WERI-Rb-1 (cell line): ENCODE measurements at regions not wholly inside any gene's neighbourhood (a gene's known extent, or its start where the extent isn't known, plus 50 kb on each side); places are given as distances from the start of the nearest gene placed in this dataset.

ENCODE experiments used
- DNase-seq: peaks from one replicate; pipeline ENCODE4 v3.0.0-alpha.2; 2020
- H3K27ac ChIP-seq: fragments of 250-450 bp; sonication (Bioruptor Pico); 2 replicates; pipeline ENCODE4 v1.5.1; 2020; ENCODE audit warnings: mild to moderate bottlenecking, moderate library complexity
- H3K27me3 ChIP-seq: fragments of 250-450 bp; sonication (Bioruptor Pico); 2 replicates; pipeline ENCODE4 v1.5.1; 2021; ENCODE audit warnings: mild to moderate bottlenecking, low read depth, moderate library complexity; ENCODE audit not compliant: insufficient read depth, severe bottlenecking
- H3K36me3 ChIP-seq: fragments of 250-450 bp; sonication (Bioruptor Pico); 2 replicates; pipeline ENCODE4 v1.5.1; 2020; ENCODE audit warnings: mild to moderate bottlenecking, moderate library complexity
- H3K4me3 ChIP-seq: 2 replicates; pipeline ENCODE4 v1.5.1; 2011; ENCODE audit warnings: low read depth, mild to moderate bottlenecking, control low read depth, low read length
- H3K9me3 ChIP-seq: fragments of 250-450 bp; sonication (Bioruptor Pico); 2 replicates; pipeline ENCODE4 v1.5.1; 2021; ENCODE audit warnings: mild to moderate bottlenecking, moderate library complexity; ENCODE audit not compliant: severe bottlenecking
- TF ChIP-seq, protein P1 (sequence below): IDR thresholded peaks from 2 replicates; pipeline ENCODE4 v1.5.1; 2011; ENCODE audit warnings: low read depth, mild to moderate bottlenecking, control low read depth, inconsistent platforms, low read length

- H3K27me3 ChIP-seq: no peaks in the 10 kb centered on the region
- H3K36me3 ChIP-seq: no peaks in the 10 kb centered on the region
- H3K27ac ChIP-seq: no peak overlapping the region
- TF ChIP-seq, protein P1, sequence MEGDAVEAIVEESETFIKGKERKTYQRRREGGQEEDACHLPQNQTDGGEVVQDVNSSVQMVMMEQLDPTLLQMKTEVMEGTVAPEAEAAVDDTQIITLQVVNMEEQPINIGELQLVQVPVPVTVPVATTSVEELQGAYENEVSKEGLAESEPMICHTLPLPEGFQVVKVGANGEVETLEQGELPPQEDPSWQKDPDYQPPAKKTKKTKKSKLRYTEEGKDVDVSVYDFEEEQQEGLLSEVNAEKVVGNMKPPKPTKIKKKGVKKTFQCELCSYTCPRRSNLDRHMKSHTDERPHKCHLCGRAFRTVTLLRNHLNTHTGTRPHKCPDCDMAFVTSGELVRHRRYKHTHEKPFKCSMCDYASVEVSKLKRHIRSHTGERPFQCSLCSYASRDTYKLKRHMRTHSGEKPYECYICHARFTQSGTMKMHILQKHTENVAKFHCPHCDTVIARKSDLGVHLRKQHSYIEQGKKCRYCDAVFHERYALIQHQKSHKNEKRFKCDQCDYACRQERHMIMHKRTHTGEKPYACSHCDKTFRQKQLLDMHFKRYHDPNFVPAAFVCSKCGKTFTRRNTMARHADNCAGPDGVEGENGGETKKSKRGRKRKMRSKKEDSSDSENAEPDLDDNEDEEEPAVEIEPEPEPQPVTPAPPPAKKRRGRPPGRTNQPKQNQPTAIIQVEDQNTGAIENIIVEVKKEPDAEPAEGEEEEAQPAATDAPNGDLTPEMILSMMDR: no peak
- H3K9me3 ChIP-seq: no peaks in the 10 kb centered on the region
- DNase-seq: no peak
- H3K4me3 ChIP-seq: no peak overlapping the region
Observed at GRCh38 chr2:149724091-149724490, 136.5 kb upstream of the MMADHC start.

DNA sequence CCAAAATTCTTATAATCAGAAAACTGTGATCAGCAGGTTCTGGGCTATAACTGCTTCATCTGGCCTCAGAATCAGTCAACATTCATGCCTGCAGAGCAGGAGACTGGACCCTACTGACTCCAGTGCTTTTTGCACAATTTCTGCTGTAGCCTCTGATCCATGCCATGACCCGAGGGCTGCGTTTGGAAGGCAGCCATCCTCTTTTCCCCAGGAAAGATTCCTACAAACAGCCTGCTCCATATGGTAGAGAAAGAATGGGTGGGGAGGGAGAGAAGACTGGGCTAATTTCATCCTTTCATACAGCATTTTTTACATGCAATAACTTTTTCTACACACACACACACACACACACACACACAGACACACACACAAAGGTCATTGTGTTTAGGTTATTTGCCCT, 133.0 kb upstream of the MMADHC start:
- Histone ChIP-seq H3K27ac (no peak overlapping the region), H3K27me3 (no peaks in the 10 kb centered on the region), H3K36me3 (no peaks in the 10 kb centered on the region), H3K4me3 (no peak overlapping the region), H3K9me3 (no peaks in the 10 kb centered on the region)
- no peak for DNase-seq
- TF ChIP-seq, protein P1: no peak

DNA sequence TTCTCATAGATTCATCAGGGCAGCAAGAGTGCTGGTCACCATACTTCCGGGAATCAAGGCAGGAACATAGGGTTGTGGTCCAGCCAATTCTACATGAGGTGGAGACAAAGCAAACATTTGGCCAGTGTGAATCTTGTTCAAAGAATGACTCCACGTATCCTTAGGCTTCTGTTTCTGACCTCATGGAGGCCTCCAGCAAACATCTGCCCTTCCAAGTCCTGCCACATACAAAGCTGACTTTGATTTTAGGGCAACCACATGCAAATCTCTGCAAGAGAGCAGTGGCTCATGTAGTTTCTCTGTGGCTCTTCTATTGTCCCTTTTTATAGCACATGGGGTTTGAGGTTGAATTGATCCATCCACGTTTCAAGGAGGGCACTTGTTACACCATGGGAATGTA, 132.1 kb upstream of the MMADHC start:
- TF ChIP-seq, protein P1: no peak
- Histone ChIP-seq H3K9me3 (no peaks in the 10 kb centered on the region), H3K27me3 (no peaks in the 10 kb centered on the region), H3K27ac (no peak overlapping the region), H3K4me3 (no peak overlapping the region), H3K36me3 (no peaks in the 10 kb centered on the region)
- no peak for DNase-seq

- H3K36me3 ChIP-seq: no peaks in the 10 kb centered on the region
- no peak for DNase-seq
- TF ChIP-seq, protein P1: no peak
- H3K27me3 ChIP-seq: no peaks in the 10 kb centered on the region
- no peak overlapping the region for H3K4me3 ChIP-seq
- H3K9me3 ChIP-seq: no peaks in the 10 kb centered on the region
- H3K27ac ChIP-seq: no peak overlapping the region
Observed at GRCh38 chr2:149716687-149717086, 129.1 kb upstream of the MMADHC start.

GRCh38 chr2:149715894-149716293, 128.3 kb upstream of the MMADHC start:
- H3K4me3 ChIP-seq: no peak overlapping the region
- no peaks in the 10 kb centered on the region for H3K36me3 ChIP-seq
- TF ChIP-seq, protein P1: no peak
- DNase-seq: no peak
- H3K27me3 ChIP-seq: no peaks in the 10 kb centered on the region
- no peak overlapping the region for H3K27ac ChIP-seq
- no peaks in the 10 kb centered on the region for H3K9me3 ChIP-seq

DNA sequence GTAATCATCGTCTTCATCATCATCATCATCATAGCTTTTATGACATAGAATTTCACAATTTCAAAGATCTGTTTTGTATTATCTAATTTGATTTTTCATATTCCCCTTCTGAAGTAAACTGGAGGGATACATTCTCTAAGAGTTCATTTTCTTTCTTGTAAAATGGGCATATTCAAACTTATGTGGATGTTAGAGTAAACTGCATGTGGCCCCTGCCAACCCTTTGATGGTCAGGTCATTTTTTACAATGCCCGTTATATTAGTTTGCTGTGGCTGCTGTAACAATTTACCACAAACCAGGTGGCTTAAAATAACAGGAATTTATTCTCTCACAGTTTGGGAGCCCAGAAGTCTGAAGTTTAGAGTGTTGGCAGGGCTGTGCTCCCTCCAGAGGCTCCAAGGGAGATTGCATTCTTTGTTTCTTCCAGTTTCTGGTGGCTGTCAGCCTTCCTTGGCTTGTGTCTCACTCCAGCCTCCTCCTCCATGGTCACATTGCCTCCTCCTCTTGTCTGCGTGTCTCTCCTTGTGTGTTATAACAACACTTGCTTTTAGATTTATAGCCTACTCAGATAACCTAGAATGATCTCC, 127.5 kb upstream of the MMADHC start:
- peak; percentile 10 for DNase-seq
- Histone ChIP-seq H3K27me3 (no peaks in the 10 kb centered on the region), H3K27ac (no peak overlapping the region), H3K36me3 (no peaks in the 10 kb centered on the region), H3K9me3 (no peaks in the 10 kb centered on the region), H3K4me3 (no peak overlapping the region)
- TF ChIP-seq, protein P1: peak; percentile 63
